ENCODE measurements at regions not wholly inside any gene's neighbourhood (a gene's known extent, or its start where the extent isn't known, plus 50 kb on each side); places are given as distances from the start of the nearest gene placed in this dataset.

DNA sequence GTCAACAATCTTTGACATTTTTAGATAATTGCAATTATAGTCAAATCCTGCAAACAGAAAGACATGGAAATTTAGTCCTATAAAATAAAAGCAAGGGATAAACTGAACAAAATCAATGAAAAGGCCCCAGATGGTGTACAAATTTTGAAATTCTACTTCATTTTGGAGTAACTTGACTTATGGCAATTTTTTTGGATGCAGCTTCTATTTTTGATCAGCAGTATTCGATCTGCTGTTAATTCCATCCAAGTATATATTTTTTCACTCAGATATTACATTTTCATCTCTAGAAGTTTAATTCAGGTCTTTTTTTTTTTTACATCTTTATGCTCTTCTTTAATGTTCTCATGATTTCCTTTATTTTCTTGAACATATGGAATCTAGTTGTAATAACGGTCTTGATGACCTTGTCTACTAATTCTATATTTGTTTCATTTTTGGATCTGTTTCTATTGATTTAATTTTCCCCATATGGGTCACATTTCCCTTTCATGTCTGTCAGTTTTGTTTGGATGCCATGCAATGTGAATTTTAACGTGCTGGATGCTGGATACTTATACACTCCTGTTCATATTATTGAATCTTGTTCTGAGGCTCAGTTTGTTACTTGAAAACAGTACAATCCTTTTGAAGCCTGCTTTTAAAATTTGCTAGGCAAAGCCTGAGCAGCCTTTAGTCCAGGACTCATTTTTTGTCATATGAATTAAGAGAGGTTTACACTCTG lies 164.3 kb upstream of the FAM3C start:
- TF ChIP-seq, protein P1, sequence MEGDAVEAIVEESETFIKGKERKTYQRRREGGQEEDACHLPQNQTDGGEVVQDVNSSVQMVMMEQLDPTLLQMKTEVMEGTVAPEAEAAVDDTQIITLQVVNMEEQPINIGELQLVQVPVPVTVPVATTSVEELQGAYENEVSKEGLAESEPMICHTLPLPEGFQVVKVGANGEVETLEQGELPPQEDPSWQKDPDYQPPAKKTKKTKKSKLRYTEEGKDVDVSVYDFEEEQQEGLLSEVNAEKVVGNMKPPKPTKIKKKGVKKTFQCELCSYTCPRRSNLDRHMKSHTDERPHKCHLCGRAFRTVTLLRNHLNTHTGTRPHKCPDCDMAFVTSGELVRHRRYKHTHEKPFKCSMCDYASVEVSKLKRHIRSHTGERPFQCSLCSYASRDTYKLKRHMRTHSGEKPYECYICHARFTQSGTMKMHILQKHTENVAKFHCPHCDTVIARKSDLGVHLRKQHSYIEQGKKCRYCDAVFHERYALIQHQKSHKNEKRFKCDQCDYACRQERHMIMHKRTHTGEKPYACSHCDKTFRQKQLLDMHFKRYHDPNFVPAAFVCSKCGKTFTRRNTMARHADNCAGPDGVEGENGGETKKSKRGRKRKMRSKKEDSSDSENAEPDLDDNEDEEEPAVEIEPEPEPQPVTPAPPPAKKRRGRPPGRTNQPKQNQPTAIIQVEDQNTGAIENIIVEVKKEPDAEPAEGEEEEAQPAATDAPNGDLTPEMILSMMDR (IDR thresholded peaks at IDR 0.05): no peak
- TF ChIP-seq POLR2A (IDR thresholded peaks at IDR 0.05): no peak

Data from breast epithelium (tissue), 3 donors.